BLaER1 (cell line): ENCODE measurements at regions not wholly inside any gene's neighbourhood (a gene's known extent, or its start where the extent isn't known, plus 50 kb on each side); places are given as distances from the start of the nearest gene placed in this dataset.
A peak's percentile ranks its signal among the peaks of the same experiment; 100 is the strongest.
"Not testable (repeated sequence)": the region's sequence is repeated elsewhere in the genome, so short reads cannot be mapped to it uniquely, and the experiment has no call there.

Experiments used
- H3K27ac ChIP-seq: shearing (Covaris generic); formaldehyde crosslinking; 2 replicates; pipeline ENCODE4 v1.8.1; 2022
- H3K27me3 ChIP-seq: shearing (Covaris generic); formaldehyde crosslinking; 2 replicates; pipeline ENCODE4 v1.8.1; 2022
- H3K36me3 ChIP-seq: shearing (Covaris generic); formaldehyde crosslinking; 2 replicates; pipeline ENCODE4 v1.8.1; 2022
- H3K4me1 ChIP-seq: shearing (Covaris generic); formaldehyde crosslinking; 2 replicates; pipeline ENCODE4 v1.8.1; 2022
- H3K4me2 ChIP-seq: shearing (Covaris generic); formaldehyde crosslinking; 2 replicates; pipeline ENCODE4 v1.8.1; 2022
- H3K4me3 ChIP-seq: shearing (Covaris generic); formaldehyde crosslinking; 2 replicates; pipeline ENCODE4 v1.8.1; 2022
- H3K9ac ChIP-seq: shearing (Covaris generic); formaldehyde crosslinking; 2 replicates; pipeline ENCODE4 v1.8.1; 2022
- H3K9me3 ChIP-seq: shearing (Covaris generic); formaldehyde crosslinking; 2 replicates; pipeline ENCODE4 v1.8.1; 2022
- H4K20me1 ChIP-seq: shearing (Covaris generic); formaldehyde crosslinking; 2 replicates; pipeline ENCODE4 v1.8.1; 2022
- Cebpa-rat ChIP-seq: shearing (Covaris generic); IDR thresholded peaks from 2 replicates; pipeline ENCODE4 v1.8.1; 2022

DNA sequence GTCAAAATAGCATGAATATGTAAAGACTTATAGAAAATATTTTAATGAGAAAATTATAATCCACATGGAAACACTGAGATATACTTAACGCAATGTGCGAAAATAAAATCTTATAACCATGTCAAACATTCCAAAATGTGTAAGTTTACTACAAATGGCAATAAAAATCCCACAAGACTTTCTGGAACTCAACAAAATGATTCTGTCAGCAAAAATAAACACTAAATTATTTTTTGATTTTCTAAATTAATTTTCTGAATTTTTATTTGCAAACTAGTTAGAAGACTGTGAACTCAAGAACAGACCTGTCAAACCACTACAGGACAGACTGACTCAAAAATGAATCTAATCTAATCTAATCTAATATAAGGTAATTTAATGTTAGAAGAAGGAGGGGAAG is 160.8 kb upstream of the KCTD7 start:
- no peaks in the 10 kb centered on the region for H3K36me3 ChIP-seq

DNA sequence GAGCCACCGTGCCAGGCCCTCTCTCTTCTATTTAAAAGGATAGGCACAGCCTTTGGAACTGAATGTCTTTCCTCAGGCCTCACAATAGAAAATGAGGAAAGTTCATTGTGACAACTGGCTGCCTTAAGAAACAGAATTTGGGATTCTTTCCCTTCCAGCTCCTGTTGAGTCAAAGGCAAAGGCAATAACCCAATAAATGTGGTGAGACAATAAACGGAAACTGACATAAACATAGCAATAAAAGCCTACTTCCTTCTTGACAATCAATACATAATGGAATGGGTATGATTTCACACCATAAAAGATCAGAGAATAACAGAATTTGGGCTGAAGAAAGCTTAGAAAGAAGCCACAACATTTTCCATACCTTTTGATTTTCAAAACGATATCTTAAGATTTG is 155.6 kb upstream of the KCTD7 start:
- not testable (repeated sequence) for H3K9ac ChIP-seq, H3K27ac ChIP-seq, H3K9me3 ChIP-seq, H3K4me1 ChIP-seq, H3K4me2 ChIP-seq, H3K27me3 ChIP-seq, H4K20me1 ChIP-seq, H3K4me3 ChIP-seq
- peaks cover 24% of the 10 kb centered on the region for H3K36me3 ChIP-seq

More for the DNA sequence above, 160.8 kb upstream of the KCTD7 start:
- Histone ChIP-seq H3K9me3 (peaks cover under 1% of the 10 kb centered on the region; the same call in 1 of the 2 replicates), H3K27me3 (no peaks in the 10 kb centered on the region), H4K20me1 (no peaks in the 10 kb centered on the region), H3K9ac (no peak overlapping the region), H3K4me3 (no peak overlapping the region), H3K4me1 (peaks cover 22% of the 10 kb centered on the region), H3K27ac (no peak overlapping the region), H3K4me2 (no peak overlapping the region)
- TF ChIP-seq Cebpa-rat = no peak

DNA sequence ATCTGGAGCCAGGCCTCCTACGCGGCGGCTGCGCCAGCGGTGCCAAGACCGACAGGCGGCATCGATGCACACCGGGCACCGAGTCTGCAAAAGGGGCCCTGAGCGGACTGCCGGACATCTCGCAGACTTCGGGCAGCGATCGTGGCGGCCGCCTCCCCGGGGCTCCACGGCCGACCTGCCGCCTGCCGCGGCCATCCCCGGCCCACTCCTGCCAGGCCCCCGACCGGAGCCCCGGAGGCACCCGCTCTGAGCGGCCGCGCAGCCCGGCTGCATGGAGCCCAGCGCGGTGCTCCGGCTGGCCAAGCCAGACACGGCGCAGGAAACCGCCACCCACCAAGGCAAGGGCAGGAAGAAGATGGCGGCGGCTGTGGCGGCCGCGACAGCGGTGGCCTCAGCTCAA is 154.2 kb upstream of the KCTD7 start:
- H3K9me3 ChIP-seq = 0 out of 2 replicates have a peak, but pooled peaks cover 5% of the 10 kb centered on the region

DNA sequence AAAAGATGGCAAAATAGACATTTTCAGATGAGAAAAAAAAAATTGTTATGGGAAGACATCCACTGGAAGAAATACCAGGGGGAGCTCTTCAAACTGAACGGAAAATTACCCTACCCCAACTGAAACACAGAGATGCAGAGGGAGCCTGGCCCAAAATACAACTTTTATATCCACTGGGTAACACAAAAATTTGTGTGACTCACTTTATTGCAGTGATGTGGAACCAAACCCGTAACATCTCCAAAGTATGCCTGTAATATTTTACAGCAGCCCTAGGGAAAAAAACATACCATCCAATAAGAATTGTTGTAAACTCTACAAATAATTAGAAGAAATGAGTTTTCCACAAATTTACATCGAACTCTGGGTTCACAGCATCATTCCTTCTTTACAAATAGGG is 152.6 kb upstream of the KCTD7 start:
- not testable (repeated sequence) for H4K20me1 ChIP-seq, H3K27ac ChIP-seq, H3K9ac ChIP-seq, H3K4me3 ChIP-seq, H3K4me1 ChIP-seq, H3K9me3 ChIP-seq, H3K4me2 ChIP-seq, H3K27me3 ChIP-seq
- H3K36me3 ChIP-seq = peaks cover 42% of the 10 kb centered on the region

More for the DNA sequence above, 154.2 kb upstream of the KCTD7 start:
- Histone ChIP-seq H3K4me3 (no peak overlapping the region), H3K4me2 (no peak overlapping the region), H3K4me1 (no peaks in the 10 kb centered on the region), H3K27me3 (no peaks in the 10 kb centered on the region), H3K36me3 (peaks cover 36% of the 10 kb centered on the region), H4K20me1 (no peaks in the 10 kb centered on the region), H3K27ac (no peak overlapping the region), H3K9ac (no peak overlapping the region)
- no peak for TF ChIP-seq Cebpa-rat

DNA sequence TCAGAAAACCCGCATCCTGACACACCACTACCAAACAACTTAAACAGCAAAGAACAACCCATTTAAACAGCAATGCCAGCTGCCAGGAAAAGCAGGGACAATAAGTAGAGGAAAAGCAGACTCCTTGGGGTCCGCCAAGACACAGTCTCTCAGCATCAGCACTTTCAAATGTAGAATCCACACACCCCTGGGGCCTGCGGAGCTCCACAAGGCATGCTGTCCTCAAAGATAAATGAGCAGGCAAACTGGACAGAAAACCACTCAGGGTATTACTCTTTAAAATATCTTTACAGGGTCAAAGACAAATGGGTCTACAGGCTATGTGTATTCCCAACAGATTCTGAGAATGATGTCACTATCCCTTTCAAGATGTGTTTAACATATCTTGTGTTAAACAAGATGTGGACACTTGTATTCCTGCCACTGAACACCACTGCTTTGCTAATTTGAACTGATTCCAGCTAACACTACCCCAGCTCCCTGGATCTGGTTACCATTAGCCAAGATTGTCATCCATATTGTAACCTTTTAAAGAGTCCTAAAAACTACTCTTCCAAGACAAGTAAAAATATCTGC is 150.8 kb upstream of the KCTD7 start:
- H3K4me1 ChIP-seq, H3K9ac ChIP-seq, H3K4me3 ChIP-seq, H3K27me3 ChIP-seq, H4K20me1 ChIP-seq, H3K27ac ChIP-seq, H3K9me3 ChIP-seq, H3K4me2 ChIP-seq: not testable (repeated sequence)
- H3K36me3 ChIP-seq = peaks cover 42% of the 10 kb centered on the region

DNA sequence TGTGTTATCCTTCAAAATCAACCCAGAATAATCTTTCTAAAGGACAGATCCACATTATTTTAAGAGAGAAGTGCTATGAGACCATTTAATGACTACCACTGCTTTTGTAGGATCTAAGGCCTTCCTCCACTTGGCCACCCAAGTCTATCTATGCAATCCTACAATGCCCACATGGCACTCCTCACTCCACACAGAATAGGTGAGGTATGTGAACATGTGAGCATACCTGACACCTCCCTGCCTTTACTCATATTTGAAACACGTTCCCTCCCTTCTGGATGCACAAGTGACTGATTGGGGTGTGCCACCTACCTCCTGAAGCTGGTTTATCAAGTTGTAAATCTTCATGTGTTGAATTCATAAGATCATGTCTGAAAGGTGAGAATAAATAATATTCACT is 147.5 kb upstream of the KCTD7 start:
- H3K36me3 ChIP-seq = peaks cover 24% of the 10 kb centered on the region
- not testable (repeated sequence) for H3K27me3 ChIP-seq, H3K4me3 ChIP-seq, H3K9ac ChIP-seq, H4K20me1 ChIP-seq, H3K9me3 ChIP-seq, H3K4me1 ChIP-seq, H3K4me2 ChIP-seq, H3K27ac ChIP-seq

DNA sequence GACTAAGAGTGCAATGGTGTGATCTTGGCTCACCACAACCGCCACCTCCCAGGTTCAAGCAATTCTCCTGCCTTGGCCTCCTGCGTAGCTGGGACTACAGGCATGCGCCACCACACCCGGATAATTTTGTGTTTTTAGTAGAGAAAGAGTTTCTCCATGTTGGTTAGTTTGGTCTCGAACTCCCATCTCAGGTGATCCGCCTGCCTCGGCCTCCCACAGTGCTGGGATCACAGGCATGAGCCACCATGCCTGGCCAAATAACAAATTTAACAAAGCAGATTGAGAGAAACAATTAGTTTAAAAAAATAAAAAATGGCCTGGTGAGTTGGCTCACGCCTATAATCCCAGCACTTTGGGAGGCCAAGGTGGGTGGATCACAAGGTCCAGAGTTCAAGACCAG is 139.6 kb upstream of the KCTD7 start:
- H3K27ac ChIP-seq, H3K9ac ChIP-seq, H3K9me3 ChIP-seq, H3K4me3 ChIP-seq, H3K27me3 ChIP-seq, H3K36me3 ChIP-seq, H4K20me1 ChIP-seq, H3K4me2 ChIP-seq: not testable (repeated sequence)
- H3K4me1 ChIP-seq = peaks cover 14% of the 10 kb centered on the region

DNA sequence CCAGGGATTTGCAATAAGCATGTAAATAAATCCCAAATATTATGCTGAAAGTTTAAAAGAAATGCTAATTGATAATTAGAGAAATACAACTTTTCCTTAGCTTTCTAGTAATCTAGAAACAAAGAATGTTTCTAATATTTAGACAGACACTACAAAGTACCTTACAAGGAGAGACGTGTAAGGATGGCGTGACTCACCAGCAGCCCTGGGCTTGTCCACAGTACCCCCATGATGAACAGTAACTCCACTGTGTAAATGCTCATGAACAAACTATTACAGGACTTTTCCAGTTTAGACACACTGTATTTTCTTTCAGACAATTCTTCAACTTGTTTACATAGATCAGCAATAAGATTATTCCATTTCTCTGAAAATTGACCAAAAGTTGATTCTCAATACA is 138.9 kb upstream of the KCTD7 start:
- H3K4me3 ChIP-seq, H3K27me3 ChIP-seq, H3K27ac ChIP-seq, H3K4me2 ChIP-seq, H4K20me1 ChIP-seq, H3K36me3 ChIP-seq, H3K9me3 ChIP-seq, H3K9ac ChIP-seq: not testable (repeated sequence)
- peaks cover 20% of the 10 kb centered on the region for H3K4me1 ChIP-seq

DNA sequence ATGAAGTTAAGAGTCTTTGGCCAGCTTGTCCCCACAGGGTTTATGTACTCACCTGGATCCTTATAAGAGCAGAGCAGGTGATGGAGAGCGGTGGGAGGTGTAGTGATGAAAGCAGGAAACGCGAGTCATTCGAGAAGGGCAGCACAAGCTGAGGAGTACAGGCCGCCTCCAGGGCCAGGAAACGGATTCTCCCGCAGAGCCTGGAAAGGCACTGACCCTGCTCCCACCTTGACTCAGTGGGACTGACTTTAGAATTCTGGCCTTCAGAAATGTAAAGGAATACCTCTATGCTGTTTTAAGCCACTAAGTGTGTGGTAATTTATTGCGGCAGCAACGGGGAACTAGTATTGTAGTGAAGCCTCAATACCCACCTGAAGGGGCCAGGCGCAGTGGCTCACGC is 137.7 kb upstream of the KCTD7 start:
- H3K27me3 ChIP-seq, H3K4me3 ChIP-seq, H3K27ac ChIP-seq, H3K36me3 ChIP-seq, H3K9me3 ChIP-seq, H4K20me1 ChIP-seq, H3K9ac ChIP-seq, H3K4me2 ChIP-seq: not testable (repeated sequence)
- H3K4me1 ChIP-seq = peaks cover 22% of the 10 kb centered on the region

DNA sequence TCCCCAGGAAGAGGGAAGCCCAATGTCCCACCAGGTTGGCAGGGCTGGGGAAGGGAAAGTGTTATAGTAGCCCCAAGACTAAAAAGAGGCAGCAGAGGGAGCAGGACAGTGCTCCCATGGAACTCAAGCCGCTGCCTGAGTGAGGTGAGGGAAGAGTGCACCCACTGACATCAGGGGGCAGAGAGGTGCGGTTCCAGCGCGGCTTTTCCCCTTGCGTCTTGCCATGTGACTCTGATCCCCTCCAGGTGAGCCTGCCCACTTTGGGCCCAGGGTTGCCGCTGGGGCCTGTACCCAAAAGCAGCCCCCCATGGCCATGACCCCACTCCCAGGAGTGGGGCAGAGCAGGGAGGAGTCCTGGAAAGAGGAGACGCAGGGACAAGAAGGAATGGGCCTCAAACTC is 136.3 kb upstream of the KCTD7 start:
- peak overlapping the region; percentile 84 for H3K27ac ChIP-seq
- H3K4me3 ChIP-seq = peak overlapping the region; percentile 77

More for the DNA sequence above, 136.3 kb upstream of the KCTD7 start:
- H4K20me1 ChIP-seq, H3K27me3 ChIP-seq, H3K9me3 ChIP-seq, H3K9ac ChIP-seq, H3K36me3 ChIP-seq: not testable (repeated sequence)
- Histone ChIP-seq H3K4me2 (peak overlapping the region; percentile 94), H3K4me1 (peaks cover 22% of the 10 kb centered on the region)
